ENCODE measurements at regions not wholly inside any gene's neighbourhood (a gene's known extent, or its start where the extent isn't known, plus 50 kb on each side); places are given as distances from the start of the nearest gene placed in this dataset.

GRCh38 chr6:138598562-138599173, 99.4 kb upstream of the NHSL1 start:
- TF ChIP-seq SIN3A (IDR thresholded peaks at IDR 0.05; ENCODE audit: borderline replicate concordance, insufficient read depth, low read length) (no peak), REST (IDR thresholded peaks at IDR 0.05; ENCODE audit: insufficient read depth in 1 of 2, low read depth in 2 of 2, low read length in 2 of 2) (no peak), TAF1 (IDR thresholded peaks at IDR 0.05; ENCODE audit: borderline replicate concordance, insufficient read depth, low read length) (no peak)

All from PFSK-1 (cell line).